ENCODE measurements at regions not wholly inside any gene's neighbourhood (a gene's known extent, or its start where the extent isn't known, plus 50 kb on each side); places are given as distances from the start of the nearest gene placed in this dataset.

DNA sequence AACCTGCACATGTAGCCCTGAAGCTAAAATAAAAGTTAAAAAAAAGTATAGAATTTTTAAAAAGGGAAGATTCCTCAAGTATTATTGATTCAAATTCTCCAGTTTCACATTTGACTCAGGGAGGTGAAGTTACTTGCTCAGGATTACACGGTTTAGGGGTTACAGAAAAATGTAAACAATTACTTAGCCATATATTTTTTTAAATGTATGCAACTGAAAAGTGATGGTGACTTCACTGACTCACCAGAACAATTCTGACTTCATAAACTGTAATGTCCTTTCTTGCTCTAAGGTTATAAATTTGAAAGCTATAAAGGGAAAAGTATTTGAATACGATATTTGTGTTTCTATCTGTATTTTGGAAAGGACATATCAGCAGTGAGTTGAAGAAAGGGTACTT, 371.2 kb downstream of the SPRY1 start:
- DNase-seq, result no peak

- DNase-seq, result no peak
Observed at GRCh38 chr4:123770884-123771283, 374.3 kb downstream of the SPRY1 start.

DNA sequence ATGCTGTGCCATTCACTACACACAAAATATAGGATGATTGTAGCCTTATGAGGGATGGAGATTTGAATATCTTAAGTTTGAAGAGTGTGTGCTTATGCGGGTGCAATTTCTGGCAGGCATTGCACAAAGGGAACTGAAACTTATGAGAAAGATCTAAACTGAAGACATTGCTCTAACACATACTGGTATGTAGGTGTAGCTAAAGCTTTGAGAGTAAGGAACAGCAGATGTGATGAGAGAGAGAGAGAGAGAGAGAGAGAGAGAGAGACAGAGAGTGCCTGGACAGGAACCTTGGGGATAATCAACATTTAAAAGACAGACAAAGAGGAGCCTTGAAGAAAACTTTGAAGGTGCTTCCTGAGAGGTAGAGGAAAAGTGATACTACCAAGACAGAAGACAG, 379.7 kb downstream of the SPRY1 start:
- no peak for DNase-seq

DNA sequence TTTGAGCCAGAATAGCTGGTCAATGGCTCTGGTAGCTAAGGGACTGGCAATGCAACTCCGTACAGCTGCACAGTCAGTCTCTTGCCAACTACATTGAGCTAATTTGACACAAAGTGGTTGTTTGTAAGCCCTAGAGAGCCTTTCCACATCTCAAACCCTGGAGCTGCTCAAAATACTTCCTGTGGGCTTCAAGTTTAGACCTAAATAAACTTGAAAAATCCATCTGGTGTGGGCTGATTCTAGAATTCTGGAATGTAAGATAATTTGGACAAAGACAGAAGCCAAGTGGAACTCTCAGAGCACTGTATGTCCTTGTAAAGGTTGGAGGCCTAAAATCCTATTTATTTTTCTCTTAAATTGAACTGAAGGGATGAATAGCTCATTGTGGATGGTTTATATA, 380.8 kb downstream of the SPRY1 start:
- no peak for DNase-seq

DNA sequence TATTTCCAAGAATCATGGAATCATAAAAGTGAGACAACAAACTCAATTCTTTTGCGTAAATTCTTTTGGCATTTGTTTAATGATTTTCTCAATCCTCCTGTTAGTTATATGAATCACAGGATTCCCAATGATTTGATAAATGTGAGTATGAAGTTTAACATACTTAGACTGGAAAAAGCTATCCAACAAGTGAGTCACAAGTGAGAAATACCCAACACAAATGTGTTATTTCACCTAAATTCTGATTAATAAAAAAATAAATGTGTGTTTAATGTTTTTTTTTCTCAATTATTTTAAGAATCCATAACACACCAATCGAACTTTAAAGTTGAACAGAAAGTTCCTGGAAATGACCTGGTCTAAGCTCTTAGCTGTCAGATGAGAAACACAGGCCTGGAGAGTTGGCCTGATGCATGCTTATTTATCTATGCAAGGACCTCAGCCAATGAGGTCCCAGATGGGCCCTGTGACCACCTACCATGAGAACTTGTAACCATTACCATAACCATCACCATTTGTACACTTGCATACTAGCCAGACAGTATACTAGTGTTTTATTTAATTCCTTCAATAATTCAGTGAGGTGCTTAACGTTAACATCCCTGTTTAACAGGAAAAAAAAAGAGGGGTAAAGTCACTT, 386.7 kb downstream of the SPRY1 start:
- DNase-seq, result no peak

GRCh38 chr4:123783921-123784320, 387.3 kb downstream of the SPRY1 start:
- DNase-seq, result no peak

- no peak for DNase-seq
Observed at GRCh38 chr4:123784626-123785025, 388.0 kb downstream of the SPRY1 start.

GRCh38 chr4:123785538-123785937, 388.9 kb downstream of the SPRY1 start:
- no peak for DNase-seq

GRCh38 chr4:123786163-123786915, 389.7 kb downstream of the SPRY1 start:
- DNase-seq, result peak; percentile 13

DNA sequence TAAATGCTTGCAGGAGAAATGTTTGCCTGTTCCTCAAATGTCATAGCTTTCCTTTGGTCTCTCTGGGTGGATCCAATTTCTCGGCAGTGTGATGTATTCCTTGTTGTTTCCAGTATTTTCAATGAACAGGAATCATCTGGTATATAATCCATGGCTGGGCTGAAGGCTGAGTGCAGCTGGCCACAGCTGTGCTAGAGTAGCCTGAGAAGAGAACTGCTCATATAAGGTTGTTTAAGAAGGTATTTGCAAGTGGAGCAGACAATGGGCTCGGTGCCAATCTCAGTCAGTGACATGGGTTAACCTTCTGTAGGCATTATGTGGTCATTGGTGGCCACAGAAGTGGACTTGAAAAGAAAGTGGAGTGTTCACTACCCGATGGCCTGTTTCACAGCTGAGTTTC, 390.3 kb downstream of the SPRY1 start:
- DNase-seq, result peak; percentile 57

GRCh38 chr4:123787512-123788080, 391.0 kb downstream of the SPRY1 start:
- DNase-seq, result no peak

GRCh38 chr4:123788577-123788976, 392.0 kb downstream of the SPRY1 start:
- no peak for DNase-seq

DNA sequence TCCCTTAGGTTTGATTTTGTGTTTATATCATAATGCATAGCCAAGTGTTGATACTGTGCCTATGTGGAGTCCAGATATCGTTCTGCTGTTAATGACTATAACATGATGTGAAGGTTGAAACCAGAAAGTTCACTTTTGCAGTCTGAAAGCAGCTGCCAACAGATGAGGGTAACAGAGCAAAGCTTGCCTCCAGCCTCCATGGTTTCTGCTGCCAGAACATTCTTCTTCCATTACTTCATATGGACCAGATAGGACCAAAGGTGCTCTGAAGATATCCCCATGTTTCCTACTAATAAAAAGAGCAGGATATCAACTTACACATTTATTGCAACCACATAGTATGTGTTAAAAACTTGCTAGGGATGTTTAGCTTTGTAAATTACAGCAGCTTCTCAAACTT, 394.1 kb downstream of the SPRY1 start:
- no peak for DNase-seq

DNA sequence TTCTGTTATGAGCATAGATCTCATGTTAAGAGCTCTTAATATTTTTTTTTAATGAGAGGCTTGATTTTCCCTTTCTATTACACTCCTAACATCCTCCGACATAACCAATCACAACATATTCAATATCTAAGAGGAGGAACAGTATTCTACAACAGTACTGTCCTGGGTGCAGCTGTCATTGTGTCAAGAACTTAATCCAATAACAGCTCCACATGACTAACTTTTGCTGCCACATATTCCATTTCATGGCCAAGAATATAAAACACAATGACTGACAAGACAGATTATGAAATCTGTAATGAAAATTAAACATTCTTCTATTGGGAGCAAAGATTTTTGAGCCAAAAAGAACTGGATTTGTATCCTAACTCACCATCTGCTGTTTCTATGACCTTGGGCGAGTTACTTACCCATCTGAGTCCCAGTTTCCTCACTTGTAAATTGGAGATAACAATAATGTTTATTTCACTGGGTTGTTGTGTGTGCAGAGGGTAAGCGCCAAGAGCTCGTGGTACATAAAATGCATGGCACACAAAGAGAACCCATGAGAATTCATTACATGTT, 405.6 kb downstream of the SPRY1 start:
- DNase-seq, result no peak

DNA sequence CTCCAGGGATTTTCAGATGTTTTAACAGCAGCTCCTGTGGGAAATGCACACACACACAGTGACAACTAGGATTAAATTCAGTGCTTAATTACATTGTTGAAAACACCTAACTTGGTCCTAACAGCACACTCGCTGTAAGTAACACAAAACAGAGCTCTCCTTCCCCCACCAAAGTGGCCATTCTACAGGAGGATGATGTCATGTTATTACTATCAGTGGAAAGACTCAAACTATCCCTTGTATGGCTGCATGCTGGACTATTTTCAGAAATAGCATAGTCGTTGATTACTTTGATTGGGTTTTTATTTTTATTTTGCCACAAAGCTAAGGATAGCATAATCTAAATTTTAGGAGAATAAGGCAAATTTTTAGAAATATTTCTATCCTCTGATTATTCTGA, 406.3 kb downstream of the SPRY1 start:
- DNase-seq, result no peak

DNA sequence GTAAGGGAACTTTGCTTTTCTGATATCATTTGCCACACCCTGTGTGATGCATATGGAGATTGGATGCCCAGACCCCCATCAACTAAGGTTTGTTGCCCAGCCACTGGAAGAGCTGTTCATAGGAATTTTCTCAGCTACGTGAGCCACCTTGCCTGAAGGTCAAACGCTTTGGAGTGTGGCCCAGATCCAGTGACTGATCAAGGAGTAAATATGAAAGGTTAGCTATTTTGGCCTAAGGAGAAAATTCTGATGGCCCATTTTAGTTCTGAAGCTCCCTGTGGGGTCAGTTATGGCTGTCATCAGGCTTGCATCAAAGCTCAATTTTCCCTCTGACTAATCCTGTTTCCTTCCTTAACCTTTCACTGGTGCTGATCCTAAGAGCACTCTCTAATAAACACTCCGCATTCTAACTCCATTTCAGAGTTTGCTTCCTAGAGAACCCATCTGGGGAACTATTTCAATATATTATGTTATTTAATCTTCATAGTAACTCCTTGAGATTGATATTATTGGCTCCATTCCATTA, 407.7 kb downstream of the SPRY1 start:
- no peak for DNase-seq

GRCh38 chr4:123806056-123806455, 409.5 kb downstream of the SPRY1 start:
- no peak for DNase-seq

DNA sequence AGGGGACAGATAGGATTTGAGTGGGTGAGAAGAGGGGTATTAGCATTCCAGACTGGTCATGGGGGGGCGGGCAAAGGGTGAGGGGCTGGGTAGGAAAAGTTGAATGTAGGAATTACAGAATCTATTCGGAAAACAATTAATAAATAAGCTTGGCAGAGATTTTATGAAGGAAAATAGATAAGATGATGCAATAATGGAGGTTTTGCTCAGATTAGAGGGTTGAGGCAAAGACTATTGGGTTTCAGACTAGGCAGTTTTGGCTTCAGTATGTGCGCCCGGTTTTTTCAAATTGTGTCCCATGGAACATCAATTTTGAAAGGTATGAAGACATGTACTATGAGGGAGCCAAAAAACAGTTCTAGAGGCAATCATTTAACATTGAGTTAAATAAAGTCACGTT, 410.6 kb downstream of the SPRY1 start:
- DNase-seq, result no peak

- DNase-seq, result no peak
Observed at GRCh38 chr4:123807866-123808265, 411.3 kb downstream of the SPRY1 start.

GRCh38 chr4:123809864-123810263, 413.3 kb downstream of the SPRY1 start:
- DNase-seq, result no peak

GRCh38 chr4:123812066-123812390, 415.4 kb downstream of the SPRY1 start:
- DNase-seq, result peak; percentile 36

- DNase-seq, result no peak
Observed at GRCh38 chr4:123813901-123814300, 417.3 kb downstream of the SPRY1 start.

DNA sequence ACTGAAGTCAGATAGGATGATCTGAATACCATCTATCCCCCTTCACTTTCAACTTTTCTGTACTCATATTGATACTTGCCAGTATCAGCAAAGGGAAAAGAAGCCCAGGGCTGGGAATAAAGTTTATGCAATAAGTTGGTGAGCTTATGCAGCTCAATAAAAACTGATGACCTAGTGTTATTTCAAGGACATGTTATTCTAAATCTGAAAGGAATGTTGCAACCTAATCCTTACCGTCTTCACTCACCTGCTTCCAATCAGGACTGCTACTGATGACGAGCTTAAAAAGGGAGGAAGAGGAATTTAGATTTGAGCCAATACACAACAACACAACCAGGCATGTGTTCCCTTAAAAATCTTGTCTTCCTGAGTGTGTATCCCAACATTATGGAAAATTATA, 419.9 kb downstream of the SPRY1 start:
- no peak for DNase-seq
